HG03025 (cell line): ENCODE measurements at regions not wholly inside any gene's neighbourhood (a gene's known extent, or its start where the extent isn't known, plus 50 kb on each side); places are given as distances from the start of the nearest gene placed in this dataset.
"Not testable (repeated sequence)": the region's sequence is repeated elsewhere in the genome, so short reads cannot be mapped to it uniquely, and the experiment has no call there.

Source experiments
- ATAC-seq: cut with Tn5 transposase; IDR thresholded peaks from one replicate; pipeline ENCODE4 v1.9.1; 2021; ENCODE audit warnings: mild to moderate bottlenecking, moderate library complexity; ENCODE audit not compliant: unreplicated experiment, low FRiP score

DNA sequence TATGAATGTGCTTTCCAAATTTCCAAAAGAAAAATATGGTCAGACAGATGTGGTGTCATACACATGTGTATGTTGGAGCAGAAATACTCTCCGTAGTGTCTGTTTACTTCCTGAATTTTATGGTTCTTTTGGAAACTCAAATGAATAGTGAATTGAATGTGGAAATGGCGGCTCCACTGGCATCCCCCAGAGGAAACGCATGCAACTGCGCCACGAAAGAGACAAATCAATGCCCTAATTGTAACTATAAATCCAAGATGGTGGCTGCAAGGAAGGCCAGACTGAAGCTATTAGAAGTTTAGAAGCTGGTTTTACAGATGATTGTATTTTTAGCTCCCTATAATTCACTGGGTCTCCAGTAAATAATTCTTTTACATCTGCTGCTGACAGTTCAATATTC is 246.7 kb downstream of the FGFR2 start:
- ATAC-seq: no peak

DNA sequence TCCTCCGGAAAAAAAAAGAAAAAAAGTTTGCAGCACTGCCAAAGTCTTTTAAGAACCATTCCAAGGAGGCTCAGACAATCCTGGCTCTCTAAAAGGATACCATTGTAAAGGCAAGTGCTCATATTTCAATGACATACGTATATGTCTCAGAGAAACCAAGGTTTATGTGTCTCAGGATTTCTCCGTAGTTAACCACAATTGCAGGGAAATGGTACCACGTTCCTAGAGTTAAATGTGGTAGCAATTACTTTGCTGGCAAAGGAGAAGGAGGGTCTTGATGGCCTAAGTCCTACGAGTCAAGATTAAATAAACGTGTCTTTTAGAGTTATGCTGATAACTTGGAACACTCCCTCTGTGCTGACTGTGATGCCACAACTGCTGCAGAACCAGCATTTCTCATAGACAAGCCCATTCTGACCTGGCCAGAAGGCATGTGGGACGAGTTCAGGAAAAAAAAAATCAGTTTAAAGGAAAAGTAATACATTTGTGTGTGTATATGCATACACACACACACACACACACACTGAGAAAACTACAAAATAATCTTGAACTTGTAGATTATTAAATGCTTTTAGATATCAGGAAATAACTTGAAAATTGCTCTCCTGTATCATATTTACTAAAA is 245.9 kb downstream of the FGFR2 start:
- ATAC-seq: no peak

- ATAC-seq: no peak
Observed at GRCh38 chr10:121355161-121355560, 243.1 kb downstream of the FGFR2 start.

GRCh38 chr10:121356183-121356582 is 242.1 kb downstream of the FGFR2 start:
- ATAC-seq: no peak

DNA sequence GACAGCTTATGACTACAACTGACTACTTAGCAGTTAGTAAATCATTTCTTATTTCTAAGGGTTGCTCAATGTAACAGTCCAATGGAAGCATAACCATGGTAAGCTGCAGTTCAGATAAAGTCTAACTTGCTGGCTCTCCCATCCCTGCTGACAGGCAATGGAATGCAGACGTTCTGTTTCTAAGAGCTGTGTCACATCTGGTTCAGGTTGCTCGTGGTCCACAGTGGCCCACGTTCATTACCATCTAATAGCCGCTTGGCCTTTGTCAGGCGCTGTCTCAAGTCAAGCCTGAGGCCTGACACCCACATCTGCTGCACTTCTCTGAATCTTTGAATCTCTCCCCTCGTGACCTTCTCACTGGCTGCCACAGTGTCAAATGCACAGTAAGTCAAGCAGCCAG is 240.8 kb downstream of the FGFR2 start:
- ATAC-seq: no peak

- no peak for ATAC-seq
Observed at GRCh38 chr10:121362026-121362425, 236.2 kb downstream of the FGFR2 start.

DNA sequence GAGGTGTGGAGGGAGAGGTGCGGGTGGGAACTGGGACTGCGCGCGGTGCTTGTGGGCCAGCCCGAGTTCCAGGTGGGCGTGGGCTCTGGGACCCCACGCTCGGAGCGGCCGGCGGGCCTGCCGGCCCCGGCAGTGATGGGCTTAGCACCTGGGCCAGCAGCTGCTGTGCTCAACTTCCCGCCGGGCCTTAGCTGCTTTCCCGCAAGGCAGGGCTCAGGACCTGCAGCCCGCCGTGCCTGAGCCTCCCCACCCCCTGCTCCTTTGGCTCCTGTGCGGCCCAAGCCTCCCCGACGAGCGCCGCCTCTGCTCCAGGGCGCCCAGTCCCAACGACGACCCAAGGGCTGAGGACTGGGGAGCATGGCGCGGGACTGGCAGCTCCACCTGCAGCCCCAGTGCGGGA is 232.7 kb downstream of the FGFR2 start:
- ATAC-seq: no peak

GRCh38 chr10:121368347-121369025 is 229.8 kb downstream of the FGFR2 start:
- ATAC-seq: no peak

DNA sequence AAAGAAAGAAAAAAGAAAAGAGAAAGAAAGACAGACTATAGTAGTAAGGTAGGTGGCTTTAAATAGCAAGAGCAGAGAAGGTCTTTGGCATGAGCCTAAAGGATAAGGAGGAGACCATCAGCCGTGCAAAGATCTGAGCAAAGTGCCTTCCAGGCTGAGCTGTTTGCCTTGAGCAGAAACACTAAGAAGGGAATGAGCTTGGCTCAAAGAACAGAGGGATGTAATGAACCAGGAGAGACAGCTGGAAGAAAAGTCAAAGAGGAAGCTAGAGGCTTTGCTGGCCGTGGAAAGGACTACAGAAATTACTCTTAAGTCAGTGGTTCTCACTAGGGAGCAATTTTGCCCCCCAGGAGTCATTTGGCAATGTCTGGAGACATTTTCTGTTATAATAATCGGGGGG is 228.6 kb downstream of the FGFR2 start:
- ATAC-seq: no peak

GRCh38 chr10:121371836-121372235 is 226.4 kb downstream of the FGFR2 start:
- ATAC-seq: no peak

- no peak for ATAC-seq
Observed at GRCh38 chr10:121373411-121373810, 224.8 kb downstream of the FGFR2 start.

GRCh38 chr10:121374121-121374520 is 224.1 kb downstream of the FGFR2 start:
- ATAC-seq: no peak

DNA sequence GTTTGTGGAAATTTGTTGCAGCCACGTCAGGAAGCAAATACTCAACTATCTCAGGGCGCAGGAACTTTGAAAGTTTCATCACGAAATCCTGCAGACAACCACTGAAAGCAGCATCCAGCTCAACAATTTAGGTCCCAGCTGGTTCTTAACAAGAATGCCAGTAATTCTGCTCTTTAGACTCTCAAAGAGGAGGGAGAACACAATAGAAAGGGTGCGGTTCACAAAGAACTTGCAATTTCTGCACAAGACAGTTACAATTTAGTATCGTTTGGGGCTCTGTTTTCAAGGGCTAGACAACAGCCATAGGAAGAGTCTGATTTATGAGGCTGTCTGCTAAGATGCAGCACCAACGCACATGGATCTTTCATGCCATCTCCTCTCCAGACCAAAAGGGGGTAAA is 223.1 kb downstream of the FGFR2 start:
- ATAC-seq: no peak

DNA sequence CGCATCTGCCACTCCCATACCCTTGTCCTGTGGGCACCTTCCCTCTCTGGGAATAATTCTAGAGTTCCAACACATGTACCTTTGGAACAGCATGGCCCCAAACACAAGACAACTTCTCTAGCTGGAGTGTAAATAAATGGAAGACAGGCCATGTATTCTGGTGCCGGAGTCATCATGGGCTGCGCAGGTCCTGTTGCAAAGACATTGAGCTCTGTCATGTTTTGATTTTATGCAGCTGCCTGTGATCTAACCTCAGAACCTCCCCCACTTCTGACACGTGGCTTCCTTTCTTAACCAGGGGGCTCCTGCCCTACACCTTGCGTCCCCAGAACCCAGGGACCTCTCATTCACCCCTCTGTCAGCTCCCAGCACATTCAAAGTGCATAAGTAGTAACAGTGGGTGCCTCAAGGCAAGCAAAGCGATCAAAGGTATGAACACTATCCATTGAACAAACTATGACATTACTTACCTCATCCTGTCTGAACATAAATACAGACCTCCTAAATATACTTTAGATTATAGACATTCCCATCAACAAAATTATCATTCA is 219.9 kb downstream of the FGFR2 start:
- no peak for ATAC-seq

DNA sequence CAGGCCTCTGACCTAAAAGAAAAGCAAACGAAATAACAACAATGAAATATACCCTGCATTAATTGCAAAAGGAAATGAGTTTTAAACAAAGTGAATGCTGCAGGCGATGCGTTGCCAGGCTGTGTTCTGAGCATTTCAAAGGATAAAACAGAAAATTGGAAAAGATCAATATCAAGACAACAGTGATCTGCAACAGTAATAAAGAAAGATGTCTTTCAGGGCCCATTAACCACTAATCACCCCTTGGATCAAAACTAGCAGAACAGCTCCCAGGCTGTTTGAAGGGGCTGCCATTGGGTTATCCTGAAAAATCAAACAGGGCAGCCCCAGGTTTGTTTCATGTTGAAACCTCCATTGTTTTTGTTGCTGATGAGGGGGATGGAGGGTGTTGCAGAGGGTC is 219.2 kb downstream of the FGFR2 start:
- ATAC-seq: no peak

- no peak for ATAC-seq
Observed at GRCh38 chr10:121380211-121380610, 218.0 kb downstream of the FGFR2 start.

DNA sequence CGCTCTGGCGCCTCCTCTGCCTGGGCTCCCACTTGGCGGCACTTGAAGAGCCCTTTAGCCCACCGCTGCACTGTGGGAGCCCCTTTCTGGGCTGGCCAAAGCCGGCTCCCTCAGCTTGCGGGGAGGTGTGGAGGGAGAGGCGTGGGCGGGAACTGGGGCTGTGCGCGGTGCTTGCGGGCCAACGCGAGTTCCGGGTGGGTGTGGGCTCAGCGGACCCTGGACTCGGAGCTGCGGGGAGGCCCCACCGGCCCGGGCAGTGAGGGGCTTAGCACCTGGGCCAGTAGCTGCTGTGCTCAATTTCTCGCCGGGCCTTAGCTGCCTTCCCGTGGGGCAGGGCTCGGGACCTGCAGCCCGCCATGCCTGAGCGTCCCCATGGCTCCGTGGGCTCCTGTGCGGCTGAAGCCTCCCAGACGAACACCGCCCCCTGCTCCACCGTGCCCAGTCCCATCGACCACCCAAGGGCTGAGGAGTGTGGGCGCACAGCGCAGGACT is 216.2 kb downstream of the FGFR2 start:
- not testable (repeated sequence) for ATAC-seq

DNA sequence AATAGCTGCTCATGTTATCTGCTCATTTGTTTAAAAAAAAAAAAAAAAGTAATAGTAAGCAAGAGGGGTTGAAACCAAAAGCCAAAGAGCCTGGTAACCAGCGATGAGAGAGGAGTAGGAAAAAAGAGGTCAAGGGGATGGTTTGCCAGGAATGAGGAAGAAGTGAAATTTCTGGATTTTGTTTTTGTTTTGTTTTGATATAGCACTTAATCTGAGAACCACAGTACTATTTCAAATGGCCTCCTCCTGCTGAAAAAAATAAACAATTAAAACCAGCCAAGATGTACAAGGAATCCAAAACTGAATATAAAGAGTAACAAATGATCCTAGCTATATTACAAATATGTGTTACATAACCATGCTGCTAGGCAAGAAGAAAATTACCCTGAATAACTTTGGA is 213.1 kb downstream of the FGFR2 start:
- ATAC-seq: no peak

- ATAC-seq: no peak
Observed at GRCh38 chr10:121392657-121393056, 205.6 kb downstream of the FGFR2 start.

DNA sequence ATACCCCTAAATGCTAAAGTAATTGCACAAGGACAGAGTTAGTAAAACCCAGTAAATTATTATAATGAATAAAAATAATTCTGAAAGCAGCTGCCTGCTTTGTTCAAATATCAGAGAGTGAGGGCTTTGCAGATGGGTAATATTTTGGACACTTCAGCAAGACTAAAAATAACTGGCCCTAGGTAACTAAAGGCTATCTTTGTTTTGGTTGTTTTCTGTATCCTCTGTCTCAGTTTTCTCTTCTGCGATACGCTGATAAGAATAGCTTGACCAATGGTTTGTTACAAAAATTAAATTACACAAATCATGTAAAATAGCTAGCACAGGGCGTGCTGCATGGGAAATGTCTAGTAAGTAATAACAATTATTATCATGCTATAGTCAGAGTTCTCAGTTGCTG is 204.7 kb downstream of the FGFR2 start:
- ATAC-seq: no peak

GRCh38 chr10:121400507-121400906 is 197.7 kb downstream of the FGFR2 start:
- ATAC-seq: not testable (repeated sequence)

DNA sequence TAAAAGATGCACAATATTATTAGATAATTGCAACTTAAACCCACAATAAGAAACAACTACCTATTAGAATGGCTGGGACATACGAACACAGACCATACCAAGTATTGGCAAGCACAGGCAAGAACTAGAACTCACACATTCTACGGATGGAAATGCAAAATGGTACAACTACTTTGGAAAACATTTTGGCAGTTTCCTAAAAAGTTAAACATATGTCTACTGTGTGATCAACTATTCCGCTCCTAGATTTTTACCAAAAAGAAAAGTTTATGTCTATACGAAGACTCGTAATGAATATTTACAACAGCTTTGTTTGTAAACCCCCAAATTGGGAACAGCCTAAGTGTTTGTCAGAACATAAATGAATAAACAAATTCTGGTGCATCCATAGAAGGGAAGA is 194.7 kb downstream of the FGFR2 start:
- no peak for ATAC-seq
